ENCODE measurements at regions not wholly inside any gene's neighbourhood (a gene's known extent, or its start where the extent isn't known, plus 50 kb on each side); places are given as distances from the start of the nearest gene placed in this dataset.

- TF ChIP-seq ZNF652 (CRISPR knock-in tag; IDR thresholded peaks at IDR 0.05; ENCODE audit: borderline replicate concordance, low read depth) (no peak), ATM (IDR thresholded peaks at IDR 0.05; ENCODE audit: borderline replicate concordance) (no peak), KIAA2018 (CRISPR knock-in tag; IDR thresholded peaks at IDR 0.05; ENCODE audit: borderline replicate concordance) (no peak)
- no peaks in the 10 kb centered on the region for H3K79me2 ChIP-seq (ENCODE audit: insufficient read depth, low read length)
- FAIRE-seq, result no peak
- peaks cover 25% of the 10 kb centered on the region for H3K4me1 ChIP-seq (ENCODE audit: insufficient read depth, low read length)
- no peak overlapping the region for H3K27ac ChIP-seq (ENCODE audit: extremely low read length, insufficient read depth, low read length)
- H3K27me3 ChIP-seq (ENCODE audit: control insufficient read depth in 1 of 2, insufficient read depth in 2 of 2, low read length in 2 of 2), result no peaks in the 10 kb centered on the region
- ATAC-seq, result no peak
- H3K9me3 ChIP-seq (ENCODE audit: low read length), result no peaks in the 10 kb centered on the region
- ChIA-PET POLR2A (no interaction called here), CTCF (ENCODE audit: low intra/inter-chr PET ratio, low total read pairs) (no interaction called here)
- in situ Hi-C loops (cut with HindIII; ENCODE audit: extremely low pct_ligation_motif_present, low pct_unique_long_range_greater_than_20kb), result no loop called here
- no peak overlapping the region for H3K4me3 ChIP-seq (replicated peaks in 1 of 3; ENCODE audit: insufficient read depth in 1 of 3, low read depth in 2 of 3, low read length in 3 of 3)
- no peaks in the 10 kb centered on the region for H4K20me1 ChIP-seq (ENCODE audit: insufficient read depth, low read length)
- BruUV-seq (replicated peaks), result no TSS peak
- WGBS (ENCODE audit: low lambda C conversion rate), result 64% methylated on average over 7 of the region's 7 CpGs
- no peak overlapping the region for H2AFZ ChIP-seq (ENCODE audit: low read length)
- intact Hi-C loops (cut with micrococcal nuclease; ENCODE audit: unreplicated experiment), result no loop called here
- no peak for DNase-seq (ENCODE audit: low spot score)
- no peak overlapping the region for H3K4me2 ChIP-seq (ENCODE audit: low read depth, low read length)
- no peak overlapping the region for H3K9ac ChIP-seq (ENCODE audit: insufficient read depth, low read depth, low read length)
- H3K36me3 ChIP-seq (replicated peaks in 1 of 2; ENCODE audit: control insufficient read depth in 1 of 2, insufficient read depth in 2 of 2, low read length in 2 of 2), result no peaks in the 10 kb centered on the region
Observed at GRCh38 chr7:33805630-33806233, 99.6 kb upstream of the BMPER start.

Measured in HepG2 (cell line).